HT-29 (cell line): ENCODE measurements at regions not wholly inside any gene's neighbourhood (a gene's known extent, or its start where the extent isn't known, plus 50 kb on each side); places are given as distances from the start of the nearest gene placed in this dataset.

Experiments
- DNase-seq: peaks from one replicate; pipeline ENCODE4 v3.0.0-alpha.2; 2015; ENCODE audit warnings: low spot score

GRCh38 chr22:23411739-23412138 is 168.4 kb downstream of the IGLL1 start:
- no peak for DNase-seq

DNA sequence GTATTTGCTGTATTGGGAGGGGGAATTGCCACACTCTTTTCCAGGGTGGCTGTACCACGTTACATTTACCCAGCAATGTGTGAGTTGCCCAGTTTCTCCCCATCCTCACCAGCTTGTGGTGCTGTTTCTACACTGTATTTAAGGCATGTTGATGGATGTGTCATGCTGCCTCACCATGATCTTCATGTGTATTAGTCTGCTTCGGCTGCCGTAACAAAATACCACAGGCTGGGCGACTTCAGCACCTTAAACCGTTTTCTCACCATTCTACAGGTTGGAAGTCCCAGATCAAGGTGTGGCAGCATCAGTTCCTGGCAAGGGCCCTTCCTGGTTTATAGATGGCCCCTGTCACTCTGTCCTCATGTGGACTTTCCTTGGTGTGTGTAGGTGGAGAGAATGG is 169.7 kb downstream of the IGLL1 start:
- DNase-seq, result no peak

- DNase-seq, result no peak
Observed at GRCh38 chr22:23409976-23410375, 170.1 kb downstream of the IGLL1 start.

GRCh38 chr22:23408321-23408720 is 171.8 kb downstream of the IGLL1 start:
- no peak for DNase-seq

DNA sequence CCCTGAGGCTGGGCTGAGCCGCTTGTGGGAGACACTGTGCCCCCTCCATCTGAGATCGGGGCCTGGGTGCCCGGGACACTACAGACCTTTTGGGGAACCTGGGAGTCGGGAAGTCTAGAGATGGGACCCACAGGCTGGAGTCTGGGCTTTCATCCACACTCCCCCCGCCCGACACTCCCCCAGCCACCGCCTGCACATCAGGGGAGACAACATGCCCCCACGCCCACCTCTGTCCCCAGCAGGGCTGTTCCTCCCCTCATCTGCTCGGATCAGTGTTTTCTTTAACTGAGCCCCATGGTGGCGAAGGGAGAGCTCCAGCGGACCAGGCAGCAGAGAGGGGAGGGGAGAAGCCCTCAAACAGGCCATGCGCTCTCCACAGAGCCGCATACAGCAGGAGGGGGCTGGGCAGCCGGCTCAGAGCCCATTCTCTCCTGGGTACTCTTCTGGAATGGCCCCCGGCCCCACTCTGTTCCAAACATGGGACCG is 174.7 kb downstream of the IGLL1 start:
- DNase-seq, result no peak

- no peak for DNase-seq
Observed at GRCh38 chr22:23404689-23405365, 175.3 kb downstream of the IGLL1 start.

GRCh38 chr22:23403720-23404688 is 176.1 kb downstream of the IGLL1 start:
- DNase-seq, result no peak

GRCh38 chr22:23403152-23403719 is 176.9 kb downstream of the IGLL1 start:
- DNase-seq, result no peak

GRCh38 chr22:23402275-23403151 is 177.6 kb downstream of the IGLL1 start:
- DNase-seq, result peak; percentile 87

- peak; percentile 7 for DNase-seq
Observed at GRCh38 chr22:23401910-23402274, 178.2 kb downstream of the IGLL1 start.

DNA sequence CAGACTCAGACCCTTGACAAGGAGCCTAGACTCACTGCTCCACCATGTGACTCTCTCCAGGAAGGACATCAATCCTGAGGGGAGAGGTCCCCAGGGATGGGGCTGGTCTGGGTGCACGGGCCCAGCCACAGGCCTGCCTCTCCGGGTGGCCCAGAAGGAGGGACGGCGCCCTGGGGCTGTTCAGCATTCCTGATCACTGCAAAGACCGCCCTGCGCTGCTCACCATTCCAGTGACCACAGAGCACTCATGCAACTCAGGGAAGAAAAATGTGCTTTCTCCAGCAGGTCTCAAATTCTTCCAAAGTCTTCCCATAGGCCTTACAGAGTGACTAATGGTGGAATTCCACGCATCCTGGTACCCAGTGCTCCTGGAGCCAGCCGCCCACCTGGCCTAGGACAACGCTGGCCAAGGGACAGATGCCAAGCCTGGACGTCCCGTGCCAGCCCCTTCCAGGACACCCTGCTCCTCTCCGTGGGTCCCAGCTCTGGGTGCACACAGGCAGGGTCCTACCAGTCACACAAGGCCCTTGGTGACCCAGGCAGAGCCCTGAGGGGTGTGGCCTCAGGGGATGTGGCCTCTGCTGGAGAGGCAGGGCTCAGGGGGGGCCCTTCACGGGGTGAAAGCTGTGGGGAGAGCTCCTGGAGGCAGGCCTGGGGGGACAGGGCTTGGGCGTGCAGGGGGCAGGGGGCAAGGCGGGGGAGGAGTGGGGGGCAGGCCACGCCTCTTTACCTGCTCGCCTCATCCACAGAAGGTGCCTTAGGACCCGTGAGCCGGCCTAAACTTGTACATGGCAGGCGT is 178.8 kb downstream of the IGLL1 start:
- no peak for DNase-seq

DNA sequence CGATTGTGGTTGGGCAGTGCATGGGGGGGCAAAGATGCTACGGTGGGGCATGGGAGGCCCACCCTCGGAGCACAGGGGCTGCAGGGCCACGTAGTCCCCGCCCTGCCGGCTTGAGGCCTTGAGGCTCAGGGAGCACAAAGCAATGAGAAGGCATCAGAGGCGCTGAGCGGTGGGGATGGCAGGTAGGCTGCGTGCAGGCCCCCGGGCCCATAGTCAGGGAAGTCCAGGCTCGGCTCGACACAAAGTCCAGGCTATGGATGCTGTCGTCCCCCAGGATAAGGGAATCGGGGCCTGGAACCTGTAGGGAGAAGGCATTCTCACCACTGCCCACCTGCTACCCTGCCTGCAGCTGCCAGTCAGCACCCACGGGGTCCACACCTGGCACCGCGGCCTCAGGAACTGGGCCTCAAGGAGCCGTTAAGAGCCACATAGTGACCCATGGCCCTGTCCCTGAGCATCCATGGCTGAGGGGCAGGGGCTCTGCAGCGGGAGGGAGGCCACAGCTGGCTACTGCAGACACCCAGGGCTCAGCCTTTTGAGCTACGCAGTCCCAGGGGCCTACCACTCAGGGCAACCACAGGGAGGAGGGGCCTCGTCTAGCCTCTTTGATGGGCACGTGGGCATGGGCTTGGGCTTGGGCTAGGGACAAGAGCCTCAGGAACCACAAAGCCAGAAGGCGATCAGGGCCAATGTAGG is 179.7 kb downstream of the IGLL1 start:
- no peak for DNase-seq

GRCh38 chr22:23399367-23400285 is 180.5 kb downstream of the IGLL1 start:
- no peak for DNase-seq

DNA sequence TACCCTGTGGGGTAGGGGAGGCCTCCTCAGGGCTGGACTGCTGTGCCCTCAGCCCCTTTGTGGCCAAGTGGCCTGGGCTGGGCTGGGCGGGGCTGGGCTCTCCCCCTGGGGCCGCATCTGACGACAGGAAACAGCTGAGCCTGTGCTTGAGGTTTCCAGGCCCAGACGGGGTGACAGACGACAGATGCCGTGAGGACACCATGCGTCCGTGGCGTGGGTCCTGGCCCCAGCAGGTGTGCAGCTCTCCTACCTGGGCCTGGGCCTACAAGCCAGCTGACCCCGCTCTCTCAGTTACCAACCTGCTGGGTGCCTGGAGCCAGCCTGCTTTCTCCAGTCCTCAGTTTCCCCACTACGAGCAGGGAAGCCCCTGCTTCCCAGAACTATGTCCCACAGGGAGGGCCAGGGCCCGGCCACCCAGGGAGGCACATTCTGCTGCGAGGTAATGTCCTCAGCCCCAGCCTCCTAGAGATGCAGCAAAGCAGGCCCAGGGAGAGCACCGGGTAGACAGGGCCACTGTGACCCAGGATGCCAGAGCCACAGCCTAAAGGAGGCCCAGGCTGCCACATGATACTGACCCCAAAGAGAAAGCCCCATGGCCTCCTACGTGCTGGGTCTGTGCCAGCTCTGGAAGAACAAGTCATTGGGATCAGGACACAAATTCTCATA is 181.3 kb downstream of the IGLL1 start:
- DNase-seq, result no peak

GRCh38 chr22:23397613-23398567 is 182.2 kb downstream of the IGLL1 start:
- no peak for DNase-seq

DNA sequence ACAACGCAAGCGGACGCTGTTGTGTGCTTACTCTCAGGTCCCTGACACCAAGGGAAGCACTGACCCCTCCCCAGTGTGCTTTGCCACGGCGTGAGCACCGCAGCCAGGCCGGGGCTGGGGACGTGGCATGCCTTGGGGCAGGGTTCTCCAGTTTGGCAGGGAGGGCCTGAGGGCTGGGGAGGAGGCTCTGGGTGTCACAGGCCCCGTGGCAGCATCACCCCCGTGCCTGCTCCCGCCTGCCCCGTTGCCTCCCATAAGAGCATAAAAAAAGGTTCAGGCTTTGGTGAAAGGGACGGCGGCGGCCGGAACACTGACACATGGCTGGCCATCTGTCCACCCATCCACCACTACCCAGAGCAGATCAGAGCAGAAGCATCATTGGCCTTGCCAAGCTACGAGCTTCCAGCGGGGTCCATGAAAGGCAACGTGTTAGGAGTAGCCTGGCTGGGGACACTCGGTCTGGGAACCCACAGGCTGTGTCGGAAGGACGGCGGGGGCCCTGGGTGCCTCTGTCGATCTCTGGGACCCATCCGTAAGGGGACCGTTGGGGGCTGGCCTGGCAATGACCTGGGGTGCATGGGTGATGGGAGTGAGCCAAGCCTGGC is 183.0 kb downstream of the IGLL1 start:
- no peak for DNase-seq
